DMS53 (cell line): ENCODE measurements at regions not wholly inside any gene's neighbourhood (a gene's known extent, or its start where the extent isn't known, plus 50 kb on each side); places are given as distances from the start of the nearest gene placed in this dataset.
"Not testable (repeated sequence)": the region's sequence is repeated elsewhere in the genome, so short reads cannot be mapped to it uniquely, and the experiment has no call there.

Source experiments
- DNase-seq: peaks from one replicate; lab custom pipeline; 2025; lab: John Stamatoyannopoulos, UW

DNA sequence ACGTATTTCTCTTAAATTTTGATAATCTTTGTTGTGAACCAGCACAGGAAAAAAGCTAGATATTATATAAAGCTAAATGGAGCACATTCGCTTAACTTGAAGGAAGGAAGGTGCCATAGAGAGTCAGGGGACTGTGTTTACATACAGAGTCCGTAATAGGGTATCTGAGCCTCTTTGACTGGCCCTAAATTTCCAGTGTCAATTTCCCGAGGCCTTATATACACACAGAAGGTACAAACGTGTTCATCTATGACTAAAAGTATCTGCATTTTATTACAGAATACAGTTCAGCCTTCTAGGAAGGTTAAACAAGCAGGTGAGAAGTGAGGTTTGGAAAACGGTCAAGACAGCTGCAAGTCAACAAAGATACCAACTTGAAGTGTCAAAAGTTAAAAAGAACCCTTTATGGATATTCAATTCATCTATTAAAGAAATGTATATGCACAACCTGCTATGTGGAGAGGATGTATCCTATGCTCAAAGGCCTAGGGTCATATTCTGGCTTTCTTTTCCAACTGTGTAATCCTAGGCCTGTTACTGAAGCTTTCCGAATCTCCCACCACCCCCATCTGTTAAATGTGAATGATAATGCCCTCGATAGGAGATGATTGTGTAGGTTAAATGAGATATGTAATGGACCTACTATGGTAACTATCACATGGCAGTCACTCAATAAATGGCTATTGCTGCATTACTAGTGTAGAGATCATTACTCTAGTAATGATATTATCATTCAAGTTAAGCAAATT lies 263.7 kb upstream of the MAF start:
- no peak for DNase-seq

DNA sequence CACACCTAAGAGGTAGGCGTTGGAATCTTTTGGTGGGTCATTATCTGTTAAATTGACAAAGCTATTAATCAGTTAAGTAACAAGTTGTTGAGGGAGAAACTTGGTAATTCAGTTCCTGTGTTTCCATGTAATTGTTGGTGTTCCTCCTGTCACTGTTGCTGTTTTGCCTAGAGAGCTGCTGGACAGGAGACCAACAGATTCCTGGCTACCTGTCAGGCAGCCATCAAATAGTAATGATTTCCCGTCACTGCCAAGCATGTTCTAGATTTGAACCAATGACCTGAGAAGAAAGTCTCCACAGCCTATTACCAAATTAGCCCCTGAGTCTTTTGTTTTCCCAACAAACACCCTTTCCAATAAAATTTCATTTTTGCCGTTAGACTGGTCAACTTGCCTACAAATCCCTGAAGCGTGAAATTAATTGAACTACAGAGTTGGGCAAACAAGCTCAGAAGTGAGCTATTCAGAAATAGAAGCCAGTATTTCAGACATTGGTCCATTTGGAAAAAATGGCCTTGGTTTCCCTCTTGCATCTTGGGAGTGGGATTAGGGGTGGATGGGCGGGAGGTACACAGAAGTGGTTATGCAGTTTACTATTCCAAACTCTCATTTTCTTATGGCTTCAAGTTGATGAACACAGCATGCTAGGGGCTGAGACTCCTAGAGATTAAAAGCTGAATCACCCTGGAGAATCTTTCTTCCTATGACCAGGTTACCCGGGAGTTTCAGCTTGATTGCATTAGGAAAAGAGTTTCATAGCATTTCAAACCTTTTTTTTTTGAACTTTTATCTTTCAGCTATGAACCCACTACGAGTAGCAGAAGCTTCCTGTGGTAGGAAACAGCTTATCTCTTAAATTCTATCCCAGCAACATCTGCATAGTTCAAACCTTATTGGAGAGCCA lies 262.8 kb upstream of the MAF start:
- DNase-seq = no peak

DNA sequence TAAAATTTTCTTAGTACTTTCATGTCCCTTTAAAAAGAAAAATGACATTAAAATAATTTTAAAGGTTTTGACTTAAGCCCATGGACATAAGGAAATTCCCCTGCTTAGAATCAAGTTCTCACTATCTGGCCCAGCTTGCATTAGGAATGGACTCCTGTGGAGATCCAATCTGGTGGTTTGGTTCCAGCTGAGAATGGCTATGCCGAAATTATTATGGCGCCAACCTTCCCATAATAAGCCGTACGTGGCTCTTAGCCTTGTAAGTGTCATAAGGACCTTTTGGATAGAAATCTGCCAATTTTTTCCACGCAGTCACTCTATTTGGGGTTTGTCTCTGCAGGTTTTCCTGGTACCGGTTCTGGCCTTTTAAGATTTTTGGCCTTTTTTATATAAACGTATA lies 262.1 kb upstream of the MAF start:
- no peak for DNase-seq

DNA sequence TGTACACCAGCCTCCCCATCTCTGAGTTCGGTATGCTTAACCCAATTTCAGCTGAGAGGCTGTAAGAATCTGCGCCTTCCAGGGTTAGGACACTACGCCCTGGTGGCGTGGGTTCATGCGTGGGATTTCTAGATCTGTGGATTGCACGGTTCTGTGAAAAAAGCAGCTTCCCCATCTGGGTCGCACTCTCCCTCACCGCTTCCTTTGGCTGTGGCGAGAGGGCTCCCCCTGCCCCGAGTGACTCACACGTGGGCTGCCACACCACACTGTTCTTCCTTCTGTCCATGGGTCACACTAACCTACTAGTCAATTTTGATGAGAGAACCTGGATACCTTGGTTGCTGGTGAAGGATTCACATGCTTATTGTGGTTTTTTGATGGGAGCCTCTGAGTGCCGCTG lies 256.0 kb upstream of the MAF start:
- DNase-seq = no peak

DNA sequence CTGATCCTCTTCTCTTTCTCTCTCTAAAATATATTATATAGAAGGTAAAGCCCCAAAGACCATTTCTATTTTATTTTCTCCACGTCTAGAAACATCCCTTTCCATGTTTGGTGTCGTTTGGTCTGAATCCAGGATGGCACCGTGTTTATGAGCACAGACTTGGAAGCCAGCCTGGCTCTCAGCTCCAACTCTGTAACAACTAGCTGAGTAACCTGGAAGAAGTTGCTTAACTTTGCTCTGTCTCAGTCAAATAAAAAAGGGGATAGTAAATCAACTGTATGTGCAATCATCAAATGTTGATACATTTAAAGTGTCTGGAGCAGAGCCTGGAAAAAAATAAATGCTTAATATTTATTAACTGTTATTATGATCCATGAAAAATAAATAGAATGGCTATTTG lies 249.8 kb upstream of the MAF start:
- DNase-seq = no peak

DNA sequence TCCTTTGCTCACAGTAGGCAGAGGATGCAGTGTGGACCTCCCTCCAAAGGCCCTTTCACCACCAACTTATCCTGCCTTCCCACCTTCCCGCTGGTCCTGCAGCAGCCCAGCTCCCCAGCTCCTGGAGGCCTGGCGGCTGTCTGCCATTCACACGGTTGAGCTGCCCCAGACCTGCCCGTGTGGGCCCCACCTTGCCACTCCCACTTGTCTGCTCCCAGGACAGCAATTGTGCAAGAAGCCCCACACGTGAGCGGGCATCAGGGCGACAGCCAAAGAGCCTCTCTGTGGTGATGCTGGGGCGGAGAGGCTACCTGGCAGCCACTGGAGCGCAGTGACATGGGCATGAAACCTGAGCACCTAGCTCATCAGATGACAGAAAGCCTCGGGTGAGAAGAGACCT lies 248.6 kb upstream of the MAF start:
- DNase-seq = no peak

DNA sequence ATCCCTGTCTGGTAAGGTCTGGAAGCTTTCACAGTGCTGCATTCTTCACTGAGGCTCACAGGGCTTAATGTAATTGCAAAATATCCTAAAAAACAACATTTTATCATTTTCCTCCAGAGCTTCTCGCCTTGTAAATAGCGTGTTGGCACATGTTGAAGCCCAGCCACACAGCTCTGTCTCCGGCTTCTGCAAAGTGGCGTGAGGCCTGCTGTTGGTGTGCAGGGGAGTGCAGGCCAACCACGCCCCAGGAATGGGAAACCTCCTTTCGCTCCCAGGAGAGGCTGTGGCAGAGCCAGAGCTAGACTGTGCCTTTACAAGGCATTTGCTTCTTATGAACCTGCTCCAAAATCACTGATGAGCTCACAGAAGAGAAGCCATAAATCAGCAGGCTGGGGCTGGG lies 248.2 kb upstream of the MAF start:
- no peak for DNase-seq

DNA sequence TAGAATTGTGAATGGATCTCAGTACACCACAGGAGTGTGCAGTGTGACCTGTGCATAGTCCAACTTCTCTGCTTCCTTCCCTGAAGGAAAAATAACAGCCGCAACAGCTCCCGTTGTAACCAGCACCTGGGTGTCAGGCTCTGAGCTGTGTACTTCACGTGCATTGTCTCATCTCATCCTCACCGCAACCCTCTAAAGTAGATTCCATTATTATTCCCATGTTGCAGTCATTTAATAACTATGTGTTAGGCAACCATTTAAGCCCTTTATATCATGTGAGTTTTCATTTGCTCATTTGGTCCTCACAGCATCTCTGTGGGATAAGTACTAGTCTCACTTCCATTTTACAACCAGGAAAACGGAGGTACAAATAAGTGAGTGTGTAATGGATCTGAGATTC lies 247.0 kb upstream of the MAF start:
- no peak for DNase-seq

DNA sequence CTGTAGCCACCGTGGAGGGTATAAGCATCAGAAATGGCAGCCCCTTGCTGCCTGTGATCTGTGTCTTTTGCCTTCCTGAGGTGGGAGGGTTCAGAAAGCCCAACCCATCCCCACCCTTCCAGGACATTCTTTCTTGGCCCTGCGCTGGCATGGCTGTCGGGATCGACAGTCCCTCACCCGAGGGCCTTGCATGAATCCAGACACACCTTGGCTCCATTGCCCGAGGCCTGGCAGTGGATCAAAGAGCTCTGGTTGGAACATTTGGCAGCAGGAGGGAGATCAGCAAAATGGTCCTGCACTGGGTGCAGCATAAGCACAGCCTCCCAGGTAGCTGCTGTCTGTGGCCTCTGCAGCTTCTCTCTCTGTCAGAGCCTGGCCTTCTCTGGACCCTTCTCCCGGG lies 246.6 kb upstream of the MAF start:
- no peak for DNase-seq

DNA sequence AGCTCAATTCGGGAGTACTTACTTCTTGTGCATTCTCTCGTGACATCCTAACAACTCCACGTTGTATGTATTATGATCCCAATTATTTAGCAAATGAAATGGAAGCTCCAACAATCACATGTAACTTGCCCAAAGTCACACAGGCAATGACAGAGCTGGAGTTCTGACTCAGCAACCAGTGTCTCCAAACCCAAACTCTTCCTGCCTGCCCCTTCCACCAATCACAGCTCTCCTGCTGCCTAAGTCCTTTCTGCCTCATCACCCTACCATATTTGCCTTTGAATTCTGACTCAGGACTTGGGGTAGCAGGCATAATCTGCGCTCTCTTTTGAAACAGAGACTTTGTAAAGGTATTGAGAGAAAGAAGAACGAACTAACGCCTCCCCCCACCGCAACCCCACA lies 245.2 kb upstream of the MAF start:
- DNase-seq = no peak

DNA sequence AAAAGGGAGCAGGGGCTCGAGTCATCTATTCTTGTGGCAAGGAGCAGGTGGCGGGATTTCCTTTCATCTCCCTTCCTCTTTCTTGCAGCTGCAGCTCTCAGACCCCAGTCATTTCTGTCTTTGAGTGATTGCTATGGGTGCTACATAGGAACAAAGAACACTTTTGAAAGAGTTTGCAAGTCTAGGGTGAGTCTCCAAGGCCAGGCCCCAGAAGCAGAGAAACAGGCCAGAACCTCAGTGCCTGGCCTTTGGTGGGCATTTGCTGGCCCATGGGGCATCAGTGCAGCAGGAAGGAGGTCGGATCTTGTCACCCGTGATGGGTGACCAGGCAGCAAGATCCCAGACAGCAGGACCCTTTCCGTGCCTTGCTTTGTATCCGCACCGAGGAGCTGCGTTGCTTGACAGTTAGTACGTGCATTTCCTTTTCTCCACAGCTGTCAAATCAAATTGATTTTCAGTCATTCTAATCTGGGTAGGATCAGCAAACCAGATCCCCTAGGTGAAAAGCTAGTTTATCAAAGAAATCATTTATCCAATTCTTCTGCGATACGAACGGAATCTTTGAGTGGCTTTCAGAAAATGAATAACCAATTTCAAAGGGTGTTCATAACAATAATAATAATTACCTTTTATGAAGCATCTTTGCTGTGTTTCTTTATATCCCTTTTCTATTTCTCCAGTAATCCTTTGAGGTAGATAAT lies 244.6 kb upstream of the MAF start:
- DNase-seq = no peak

DNA sequence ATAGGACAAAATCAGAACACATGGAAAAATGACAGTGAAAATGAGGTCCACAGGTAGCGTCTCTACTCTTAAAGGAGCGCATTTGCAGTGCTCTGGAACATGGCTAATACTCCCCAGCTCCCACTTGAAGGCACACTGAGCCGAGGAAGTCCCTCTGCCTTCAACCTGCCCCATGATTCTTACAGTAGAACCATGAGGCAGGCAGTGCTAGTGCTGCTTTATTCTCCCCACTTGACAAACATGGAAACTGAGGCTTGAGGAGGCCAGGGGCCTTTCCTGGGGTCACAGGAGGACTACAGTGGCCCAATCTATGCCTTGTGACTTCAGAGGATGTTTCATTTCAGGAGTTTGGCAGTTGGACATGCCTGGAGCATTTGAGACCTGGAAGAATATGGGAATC lies 244.1 kb upstream of the MAF start:
- no peak for DNase-seq

DNA sequence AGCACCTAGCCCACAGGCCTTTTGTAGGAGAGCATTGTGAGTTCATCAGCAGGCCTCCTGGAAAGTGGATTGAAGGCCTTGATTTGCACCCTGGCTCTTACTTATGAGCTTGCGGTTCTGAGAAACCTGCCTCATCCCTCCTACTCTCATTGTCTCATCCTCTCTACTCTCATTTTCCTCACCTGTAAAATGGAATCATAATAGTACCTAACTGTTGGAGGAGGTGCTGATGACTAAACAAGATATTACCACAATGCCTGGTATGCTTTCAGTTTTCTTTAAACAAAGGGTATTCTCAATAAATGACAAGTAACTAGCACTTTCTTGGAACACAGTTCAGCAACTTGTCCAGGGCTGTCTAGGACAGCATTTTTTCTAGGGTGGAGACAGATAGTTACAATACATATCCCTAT lies 243.1 kb upstream of the MAF start:
- no peak for DNase-seq

DNA sequence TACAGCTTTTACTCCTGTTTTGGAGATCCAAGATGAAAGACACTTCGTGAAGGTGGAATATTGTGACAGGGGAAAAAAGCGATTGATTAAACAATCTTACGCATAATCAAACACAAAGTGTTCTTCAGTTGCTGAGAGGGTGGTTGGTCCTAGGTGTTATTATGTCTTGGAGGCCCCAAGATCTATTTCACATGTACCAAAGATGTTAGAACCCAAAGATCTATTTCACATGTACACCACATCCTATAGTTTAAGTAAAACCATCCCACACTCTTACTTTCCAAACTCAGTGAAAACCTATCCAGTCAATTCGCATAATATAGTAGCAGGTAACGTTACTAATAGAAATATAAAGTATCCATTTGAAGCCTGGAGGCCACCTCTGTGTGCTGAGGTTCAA lies 242.6 kb upstream of the MAF start:
- no peak for DNase-seq

DNA sequence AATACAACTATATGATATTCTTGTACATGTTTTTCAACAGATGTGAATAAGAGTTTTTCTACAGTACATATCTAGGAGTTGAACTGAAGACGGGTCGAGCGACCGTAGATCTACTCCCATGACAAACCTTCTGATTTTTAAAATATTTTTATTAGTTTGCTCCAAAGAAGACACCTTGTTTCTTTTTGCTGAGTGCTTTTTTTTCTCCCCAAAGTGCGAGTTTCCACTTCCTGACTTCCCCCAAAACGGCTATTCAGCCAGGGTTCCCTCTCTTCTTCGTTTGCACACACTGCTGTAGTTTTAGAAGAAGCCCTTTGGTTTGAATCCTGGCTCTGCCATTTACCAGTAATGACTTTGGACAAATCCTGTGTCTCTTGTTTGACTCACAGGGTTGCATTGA lies 241.7 kb upstream of the MAF start:
- DNase-seq = no peak

DNA sequence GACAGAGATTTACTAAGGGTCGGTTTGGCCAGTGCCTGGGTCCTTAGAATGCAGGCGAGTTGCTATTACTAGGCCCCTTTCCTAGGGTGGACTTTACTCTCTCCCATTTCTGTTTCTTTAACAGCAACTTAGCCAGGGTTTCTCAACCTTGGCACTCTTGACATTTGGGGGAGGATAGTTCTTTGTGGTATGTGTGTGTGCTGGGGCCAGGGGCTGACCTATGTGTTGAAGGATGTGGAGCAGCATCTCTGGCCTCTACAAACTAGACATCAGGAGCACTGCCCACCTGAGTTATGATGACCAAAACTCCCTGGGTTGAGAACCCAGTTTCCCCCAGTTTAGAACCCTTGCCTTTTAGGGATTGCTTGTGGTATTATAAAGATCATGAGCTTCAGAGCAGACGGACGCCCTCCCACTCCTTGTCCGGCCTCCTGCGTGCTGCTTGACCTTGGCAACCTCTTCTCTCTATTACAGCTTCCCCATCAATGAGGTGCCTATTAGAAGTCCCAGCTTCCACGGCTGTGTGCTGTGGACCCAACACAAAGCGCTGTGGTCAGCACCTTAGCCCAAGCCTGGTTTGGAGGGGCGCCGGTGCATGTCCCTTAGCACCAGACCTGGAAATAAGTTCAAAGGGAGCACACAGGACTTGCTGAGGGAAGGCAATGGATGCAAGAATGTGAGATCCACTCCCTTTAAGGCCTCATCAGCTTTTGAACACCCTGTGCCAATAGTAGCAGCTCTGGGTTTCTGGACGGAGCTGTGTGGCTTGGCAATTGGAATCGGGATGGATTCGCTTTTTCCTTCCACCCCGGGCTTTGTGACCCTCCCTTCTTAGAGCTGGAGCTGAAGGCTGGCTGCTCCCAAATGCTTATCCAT lies 239.2 kb upstream of the MAF start:
- no peak for DNase-seq

DNA sequence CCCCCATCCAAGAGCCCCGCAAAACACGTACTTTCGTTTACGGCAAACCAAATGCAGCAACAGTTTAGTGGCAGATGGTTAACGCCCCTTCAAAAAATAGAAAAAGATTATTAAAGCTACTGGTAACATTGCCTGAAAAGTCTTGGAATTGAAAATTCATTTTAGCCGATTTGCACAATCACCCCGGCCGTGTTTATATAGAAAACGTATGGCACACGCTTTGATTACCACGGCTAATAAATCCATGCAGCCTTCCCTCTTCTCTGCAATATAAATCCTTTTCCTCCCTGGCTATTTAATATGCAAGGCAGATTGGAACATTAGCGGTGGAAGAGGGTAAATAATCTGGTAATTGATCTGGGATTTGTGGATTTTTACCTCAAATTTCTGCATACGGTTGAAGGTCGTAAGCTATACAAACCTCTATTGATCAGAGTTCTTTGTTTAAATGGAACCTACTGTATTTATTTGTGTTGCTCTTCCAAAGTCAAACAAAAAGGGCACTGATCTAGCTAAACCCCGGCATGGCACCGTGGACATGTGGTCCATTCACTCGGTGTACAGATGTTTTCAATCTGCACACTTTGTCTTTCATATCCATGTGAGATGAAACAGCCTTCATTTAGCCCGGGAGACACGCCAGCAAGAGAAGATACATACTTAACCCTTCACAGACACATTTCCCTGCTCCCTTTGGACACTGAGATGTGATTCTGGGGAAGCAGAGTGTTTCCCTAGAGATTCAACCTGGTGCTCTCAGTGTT lies 238.1 kb upstream of the MAF start:
- DNase-seq = no peak

DNA sequence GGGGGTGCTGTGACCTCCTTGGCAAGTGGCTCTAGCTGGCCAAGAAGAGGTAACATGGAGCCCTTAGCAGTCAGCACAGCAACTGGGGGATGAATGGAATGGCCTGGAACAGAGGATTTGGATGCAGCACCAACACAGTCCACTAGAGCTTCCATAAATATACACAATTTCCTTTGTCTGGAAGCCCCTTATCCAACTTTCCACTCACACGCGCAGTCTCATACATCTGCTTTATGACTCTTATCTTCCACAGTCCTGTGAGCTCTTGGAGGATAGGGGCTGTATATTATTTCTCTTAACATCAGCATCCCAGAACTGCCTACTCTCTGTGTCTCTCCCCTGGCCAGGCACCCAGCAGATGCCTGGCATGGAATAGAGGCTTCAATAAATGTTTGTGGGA lies 235.6 kb upstream of the MAF start:
- DNase-seq = no peak

DNA sequence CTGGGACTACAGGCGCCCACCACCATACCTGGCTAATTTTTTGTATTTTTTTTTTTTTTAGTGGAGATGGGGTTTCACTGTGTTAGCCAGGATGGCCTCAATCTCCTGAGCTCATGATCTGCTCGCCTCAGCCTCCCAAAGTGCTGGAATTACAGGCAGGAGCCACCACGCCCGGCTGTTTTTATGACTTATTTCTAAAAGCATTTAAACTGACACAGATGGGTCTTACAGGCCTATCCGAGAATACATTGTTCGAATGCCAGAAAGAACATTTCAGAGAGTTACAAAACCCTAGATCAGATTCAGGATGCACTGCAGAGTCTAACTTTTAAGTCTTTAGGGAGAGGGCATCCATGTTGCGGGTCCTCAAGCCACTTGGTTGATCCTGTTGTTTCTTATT lies 234.7 kb upstream of the MAF start:
- DNase-seq = no peak

DNA sequence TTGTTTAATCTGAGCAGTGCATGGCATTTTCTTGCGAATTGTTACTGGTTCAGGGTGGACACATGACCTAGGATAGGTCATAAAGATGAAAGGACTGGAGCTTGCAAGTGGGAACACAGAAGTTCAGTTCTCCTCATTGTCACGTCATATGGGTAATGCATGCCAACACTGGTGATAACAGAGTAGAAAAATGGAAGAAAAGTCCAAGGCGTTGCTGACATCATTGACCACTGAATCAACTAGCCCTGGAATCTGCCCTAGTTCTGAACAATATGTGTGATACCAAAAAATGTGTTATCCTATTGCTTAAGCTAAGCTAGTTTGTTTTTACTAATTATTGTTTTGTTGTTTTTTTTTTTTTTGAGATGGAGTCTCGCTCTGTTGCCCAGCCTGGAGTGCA lies 234.2 kb upstream of the MAF start:
- DNase-seq = no peak

DNA sequence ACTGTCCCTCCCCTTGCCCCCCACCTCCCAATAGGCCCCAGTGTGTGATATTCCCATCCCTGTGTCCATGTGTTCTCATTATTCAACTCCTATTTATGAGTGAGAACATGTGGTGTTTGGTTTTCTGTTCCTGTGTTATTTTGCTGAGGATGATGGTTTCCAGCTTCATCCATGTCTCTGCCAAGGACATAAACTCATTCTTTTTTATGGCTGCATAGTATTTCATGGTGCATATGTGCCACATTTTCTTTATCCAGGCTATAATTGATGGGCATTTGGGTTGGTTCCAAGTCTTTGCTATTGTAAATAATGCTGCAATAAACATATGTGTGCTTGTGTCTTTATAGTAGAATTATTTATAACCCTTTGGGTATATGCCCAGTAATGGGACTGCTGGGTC lies 233.5 kb upstream of the MAF start:
- DNase-seq = not testable (repeated sequence)
